Duodenal mucosa (tissue), 2 donors: ENCODE measurements at regions not wholly inside any gene's neighbourhood (a gene's known extent, or its start where the extent isn't known, plus 50 kb on each side); places are given as distances from the start of the nearest gene placed in this dataset.
"Not testable (repeated sequence)": the region's sequence is repeated elsewhere in the genome, so short reads cannot be mapped to it uniquely, and the experiment has no call there.

ENCODE experiments used
- H3K27ac ChIP-seq: one replicate; pipeline ENCODE4 v1.7.0; 2013; ENCODE audit warnings: low read depth, low read length
- H3K27me3 ChIP-seq, 2 donors: one replicate each; pipeline ENCODE4 v1.7.0; 2013; ENCODE audit warnings: low read length in 2 of 2, control low read depth in 1 of 2; ENCODE audit not compliant: insufficient read depth in 2 of 2, control insufficient read depth in 1 of 2
- H3K36me3 ChIP-seq, 2 donors: one replicate each; pipeline ENCODE4 v1.7.0; 2013; ENCODE audit warnings: low read length in 2 of 2, control low read depth in 1 of 2; ENCODE audit not compliant: insufficient read depth in 2 of 2, control insufficient read depth in 1 of 2
- H3K4me1 ChIP-seq, 2 donors: one replicate each; pipeline ENCODE4 v1.7.0; 2013; ENCODE audit warnings: low read length in 2 of 2, control low read depth in 1 of 2; ENCODE audit not compliant: insufficient read depth in 2 of 2, control insufficient read depth in 1 of 2
- H3K4me3 ChIP-seq, 2 donors: one replicate each; pipeline ENCODE4 v1.7.0; 2013; ENCODE audit warnings: low read length in 2 of 2, low read depth in 1 of 2
- H3K9ac ChIP-seq, 2 donors: one replicate each; pipeline ENCODE4 v1.7.0; 2013; ENCODE audit warnings: low read length in 2 of 2, low read depth in 1 of 2
- H3K9me3 ChIP-seq, 2 donors: one replicate each; pipeline ENCODE4 v1.7.0; 2013; ENCODE audit warnings: low read length in 2 of 2, control low read depth in 1 of 2; ENCODE audit not compliant: control insufficient read depth in 1 of 2

- Histone ChIP-seq H3K4me3 (no peak overlapping the region), H3K4me1 (no peaks in the 10 kb centered on the region), H3K9me3 (no peaks in the 10 kb centered on the region), H3K36me3 (no peaks in the 10 kb centered on the region), H3K9ac (no peak overlapping the region), H3K27me3 (peaks cover 0 to 3% of the 10 kb centered on the region in 2 donors), H3K27ac (no peak overlapping the region)
Observed at GRCh38 chr14:97116546-97116945, 319.4 kb downstream of the VRK1 start.

- no peak overlapping the region for H3K27ac ChIP-seq
Observed at GRCh38 chr14:97117693-97118092, 320.5 kb downstream of the VRK1 start.

GRCh38 chr14:97120204-97120603 is 323.0 kb downstream of the VRK1 start:
- Histone ChIP-seq H3K9me3 (no peaks in the 10 kb centered on the region), H3K4me3 (no peak overlapping the region), H3K9ac (no peak overlapping the region), H3K27ac (no peak overlapping the region), H3K27me3 (peaks cover 0 to 3% of the 10 kb centered on the region in 2 donors), H3K4me1 (no peaks in the 10 kb centered on the region), H3K36me3 (no peaks in the 10 kb centered on the region)

More at GRCh38 chr14:97117693-97118092, 320.5 kb downstream of the VRK1 start:
- Histone ChIP-seq H3K9ac (no peak overlapping the region), H3K36me3 (no peaks in the 10 kb centered on the region), H3K9me3 (no peaks in the 10 kb centered on the region), H3K27me3 (peaks cover 0 to 3% of the 10 kb centered on the region in 2 donors), H3K4me1 (no peaks in the 10 kb centered on the region), H3K4me3 (no peak overlapping the region)

- Histone ChIP-seq H3K4me3 (no peak overlapping the region), H3K9me3 (no peaks in the 10 kb centered on the region), H3K27me3 (peaks cover 0 to 3% of the 10 kb centered on the region in 2 donors), H3K27ac (no peak overlapping the region), H3K9ac (no peak overlapping the region), H3K4me1 (no peaks in the 10 kb centered on the region), H3K36me3 (no peaks in the 10 kb centered on the region)
Observed at GRCh38 chr14:97120611-97121031, 323.4 kb downstream of the VRK1 start.

GRCh38 chr14:97129639-97130038 is 332.5 kb downstream of the VRK1 start:
- no peaks in the 10 kb centered on the region for H3K4me1 ChIP-seq
- H3K4me3 ChIP-seq: no peak overlapping the region
- no peaks in the 10 kb centered on the region for H3K27me3 ChIP-seq
- H3K9ac ChIP-seq: no peak overlapping the region
- H3K9me3 ChIP-seq: no peaks in the 10 kb centered on the region
- H3K36me3 ChIP-seq: no peaks in the 10 kb centered on the region
- H3K27ac ChIP-seq: no peak overlapping the region

- not testable (repeated sequence) for H3K4me1 ChIP-seq, H3K36me3 ChIP-seq, H3K9me3 ChIP-seq, H3K4me3 ChIP-seq, H3K27ac ChIP-seq, H3K9ac ChIP-seq, H3K27me3 ChIP-seq
Observed at GRCh38 chr14:97135847-97136246, 338.7 kb downstream of the VRK1 start.

GRCh38 chr14:97137705-97138104 is 340.5 kb downstream of the VRK1 start:
- Histone ChIP-seq H3K9ac (no peak overlapping the region), H3K9me3 (no peaks in the 10 kb centered on the region), H3K36me3 (no peaks in the 10 kb centered on the region), H3K27ac (no peak overlapping the region), H3K4me3 (no peak overlapping the region), H3K4me1 (no peaks in the 10 kb centered on the region), H3K27me3 (peaks cover 0 to 5% of the 10 kb centered on the region in 2 donors)

GRCh38 chr14:97138801-97139200 is 341.6 kb downstream of the VRK1 start:
- no peak overlapping the region for H3K27ac ChIP-seq
- no peak overlapping the region for H3K4me3 ChIP-seq
- no peaks in the 10 kb centered on the region for H3K4me1 ChIP-seq
- H3K36me3 ChIP-seq: no peaks in the 10 kb centered on the region
- no peaks in the 10 kb centered on the region for H3K9me3 ChIP-seq
- H3K27me3 ChIP-seq: peaks cover 0 to 5% of the 10 kb centered on the region in 2 donors
- H3K9ac ChIP-seq: no peak overlapping the region

GRCh38 chr14:97143011-97143410 is 345.8 kb downstream of the VRK1 start:
- H3K27ac ChIP-seq: no peak overlapping the region
- no peak overlapping the region for H3K9ac ChIP-seq
- H3K4me3 ChIP-seq: no peak overlapping the region
- H3K4me1 ChIP-seq: no peaks in the 10 kb centered on the region
- H3K9me3 ChIP-seq: no peaks in the 10 kb centered on the region
- peaks cover 0 to under 1% of the 10 kb centered on the region in 2 donors for H3K27me3 ChIP-seq
- H3K36me3 ChIP-seq: no peaks in the 10 kb centered on the region

GRCh38 chr14:97143456-97143855 is 346.3 kb downstream of the VRK1 start:
- Histone ChIP-seq H3K36me3 (no peaks in the 10 kb centered on the region), H3K27ac (no peak overlapping the region), H3K4me3 (no peak overlapping the region), H3K9ac (no peak overlapping the region), H3K4me1 (no peaks in the 10 kb centered on the region), H3K9me3 (no peaks in the 10 kb centered on the region), H3K27me3 (no peaks in the 10 kb centered on the region)

GRCh38 chr14:97148021-97148420 is 350.8 kb downstream of the VRK1 start:
- not testable (repeated sequence) for H3K27me3 ChIP-seq, H3K36me3 ChIP-seq, H3K4me3 ChIP-seq, H3K4me1 ChIP-seq, H3K27ac ChIP-seq, H3K9me3 ChIP-seq, H3K9ac ChIP-seq
